SH-SY5Y (cell line): ENCODE measurements at regions not wholly inside any gene's neighbourhood (a gene's known extent, or its start where the extent isn't known, plus 50 kb on each side); places are given as distances from the start of the nearest gene placed in this dataset.

ENCODE experiments used
- GATA2 ChIP-seq: IDR thresholded peaks from 2 replicates; pipeline ENCODE4 v1.6.1; 2011; ENCODE audit warnings: mild to moderate bottlenecking, low read depth, low read length
- GATA3 ChIP-seq: IDR thresholded peaks from 2 replicates; pipeline ENCODE4 v1.6.1; 2011; ENCODE audit warnings: low read depth, mild to moderate bottlenecking, low read length, moderate library complexity

GRCh38 chr6:67538032-67538431 is 1097.0 kb upstream of the ADGRB3 start:
- no peak for TF ChIP-seq GATA2
- TF ChIP-seq GATA3: no peak
